Stimulated activated CD4-positive, alpha-beta T cell treated with anti-CD3 and anti-CD28 coated beads, Interleukin-4, amount 100 ng/mL, for 48 hours (primary cell): ENCODE measurements at regions not wholly inside any gene's neighbourhood (a gene's known extent, or its start where the extent isn't known, plus 50 kb on each side); places are given as distances from the start of the nearest gene placed in this dataset.
"Not testable (repeated sequence)": the region's sequence is repeated elsewhere in the genome, so short reads cannot be mapped to it uniquely, and the experiment has no call there.

ENCODE experiments used
- DNase-seq, 2 donors: peaks; one replicate each; pipeline ENCODE4 v3.0.0-alpha.2; 2020; ENCODE audit warnings: low read depth in 2 of 2

- DNase-seq: not testable (repeated sequence)
Measured at GRCh38 chr3:118162627-118163588, 871.7 kb downstream of the IGSF11 start.

- no peak for DNase-seq
Measured at GRCh38 chr3:118165413-118165812, 869.2 kb downstream of the IGSF11 start.

- no peak for DNase-seq
Measured at GRCh38 chr3:118167571-118167970, 867.1 kb downstream of the IGSF11 start.

- no peak for DNase-seq
Measured at GRCh38 chr3:118168175-118168574, 866.5 kb downstream of the IGSF11 start.

GRCh38 chr3:118171236-118171852, 863.3 kb downstream of the IGSF11 start:
- DNase-seq: no peak

GRCh38 chr3:118180853-118181252, 853.8 kb downstream of the IGSF11 start:
- no peak for DNase-seq

- DNase-seq: no peak
Measured at GRCh38 chr3:118181274-118181673, 853.4 kb downstream of the IGSF11 start.

GRCh38 chr3:118186051-118186450, 848.6 kb downstream of the IGSF11 start:
- no peak for DNase-seq

GRCh38 chr3:118187221-118187620, 847.4 kb downstream of the IGSF11 start:
- no peak for DNase-seq

- no peak for DNase-seq
Measured at GRCh38 chr3:118196183-118196582, 838.5 kb downstream of the IGSF11 start.

GRCh38 chr3:118199044-118199443, 835.6 kb downstream of the IGSF11 start:
- no peak for DNase-seq

- DNase-seq: no peak
Measured at GRCh38 chr3:118204052-118204656, 830.5 kb downstream of the IGSF11 start.

- no peak for DNase-seq
Measured at GRCh38 chr3:118207271-118207670, 827.4 kb downstream of the IGSF11 start.

- DNase-seq: no peak
Measured at GRCh38 chr3:118208642-118209041, 826.0 kb downstream of the IGSF11 start.

- DNase-seq: no peak
Measured at GRCh38 chr3:118213892-118214291, 820.8 kb downstream of the IGSF11 start.

GRCh38 chr3:118226206-118226605, 808.4 kb downstream of the IGSF11 start:
- no peak for DNase-seq

- no peak for DNase-seq
Measured at GRCh38 chr3:118227191-118227590, 807.5 kb downstream of the IGSF11 start.

- no peak for DNase-seq
Measured at GRCh38 chr3:118228151-118228550, 806.5 kb downstream of the IGSF11 start.

- no peak for DNase-seq
Measured at GRCh38 chr3:118229196-118229595, 805.5 kb downstream of the IGSF11 start.

- DNase-seq: no peak
Measured at GRCh38 chr3:118231578-118231977, 803.1 kb downstream of the IGSF11 start.

GRCh38 chr3:118239253-118239652, 795.4 kb downstream of the IGSF11 start:
- DNase-seq: no peak

- no peak for DNase-seq
Measured at GRCh38 chr3:118244761-118245160, 789.9 kb downstream of the IGSF11 start.

- no peak for DNase-seq
Measured at GRCh38 chr3:118245312-118245711, 789.3 kb downstream of the IGSF11 start.
